SH-SY5Y (cell line): ENCODE measurements at regions not wholly inside any gene's neighbourhood (a gene's known extent, or its start where the extent isn't known, plus 50 kb on each side); places are given as distances from the start of the nearest gene placed in this dataset.

Source experiments
- GATA2 ChIP-seq: IDR thresholded peaks from 2 replicates; pipeline ENCODE4 v1.6.1; 2011; ENCODE audit warnings: mild to moderate bottlenecking, low read depth, low read length
- GATA3 ChIP-seq: IDR thresholded peaks from 2 replicates; pipeline ENCODE4 v1.6.1; 2011; ENCODE audit warnings: low read depth, mild to moderate bottlenecking, low read length, moderate library complexity

GRCh38 chr11:92819830-92820229, 149.6 kb upstream of the MTNR1B start:
- TF ChIP-seq GATA2 = no peak
- no peak for TF ChIP-seq GATA3
